DND-41 (cell line): ENCODE measurements at regions not wholly inside any gene's neighbourhood (a gene's known extent, or its start where the extent isn't known, plus 50 kb on each side); places are given as distances from the start of the nearest gene placed in this dataset.

Source experiments
- CTCF ChIP-seq: IDR thresholded peaks from 2 replicates; pipeline ENCODE4 v1.5.1; 2012; ENCODE audit warnings: borderline replicate concordance, low read length, moderate library complexity, mild to moderate bottlenecking; ENCODE audit not compliant: poor library complexity, severe bottlenecking; ENCODE audit errors: extremely low read depth
- EZH2 ChIP-seq: IDR thresholded peaks from 3 replicates; pipeline ENCODE4 v1.6.1; 2012; ENCODE audit warnings: borderline replicate concordance, low read depth, mild to moderate bottlenecking, moderate library complexity, low read length, inconsistent platforms; ENCODE audit not compliant: severe bottlenecking

- no peak for TF ChIP-seq CTCF
- no peak for TF ChIP-seq EZH2
Measured at GRCh38 chr1:29960156-29960755, 723.9 kb downstream of the PTPRU start.
